Lower leg skin (tissue), 4 donors: ENCODE measurements at regions not wholly inside any gene's neighbourhood (a gene's known extent, or its start where the extent isn't known, plus 50 kb on each side); places are given as distances from the start of the nearest gene placed in this dataset.

Experiments used
- DNase-seq, 2 donors: peaks; one replicate each; pipeline ENCODE4 v3.0.0-alpha.2; 2019; ENCODE audit warnings: low spot score in 2 of 2
- H3K4me3 ChIP-seq: fragments of 200-600 bp; sonication (generic); 2 replicates; pipeline ENCODE4 v1.5.1; 2017; ENCODE audit warnings: mild to moderate bottlenecking, low read depth; ENCODE audit not compliant: poor library complexity, severe bottlenecking
- CTCF ChIP-seq, 3 donors: fragments of 450-650 bp; IDR thresholded peaks; one replicate each; pipeline ENCODE4 v1.5.1; 2016; ENCODE audit warnings: antibody characterized with exemption in 3 of 3, mild to moderate bottlenecking in 3 of 3, moderate library complexity in 2 of 3
- POLR2A ChIP-seq, 2 donors: fragments of 450-650 bp; IDR thresholded peaks; one replicate each; pipeline ENCODE4 v1.6.1; 2016 to 2017; ENCODE audit warnings: antibody characterized with exemption in 2 of 2, mild to moderate bottlenecking in 1 of 2, moderate library complexity in 1 of 2
- WGBS, 2 donors: methylation state at CpG; one replicate each; pipeline ENCODE4 v1.1.5; 2018; 5-methylcytosine and 5-hydroxymethylcytosine counted together
- intact Hi-C: fragments of 100-400 bp; cut with DNase I; formaldehyde crosslinking; loops from one replicate; pipeline ENCODE4 v1.15.0; 2023; ENCODE audit warnings: low total_unique reads

GRCh38 chr2:6554466-6554865 is 311.2 kb downstream of the CMPK2 start:
- intact Hi-C loops: no loop called here
- no peak overlapping the region for H3K4me3 ChIP-seq
- no peak for TF ChIP-seq CTCF (IDR thresholded peaks at IDR 0.05)
- TF ChIP-seq POLR2A (IDR thresholded peaks at IDR 0.05): no peak
- 83% methylated on average over 7 of the region's 7 CpGs for WGBS, 2 donors
- no peak for DNase-seq

- DNase-seq: no peak
- no peak overlapping the region for H3K4me3 ChIP-seq
- WGBS, 2 donors: 54 to 75% methylated on average over 3 of the region's 3 CpGs
- no peak for TF ChIP-seq CTCF (IDR thresholded peaks at IDR 0.05)
- intact Hi-C loops: no loop called here
Measured at GRCh38 chr2:6556755-6557154, 309.0 kb downstream of the CMPK2 start.

- intact Hi-C loops: no loop called here
- no peak overlapping the region for H3K4me3 ChIP-seq
- DNase-seq: no peak
- TF ChIP-seq POLR2A (IDR thresholded peaks at IDR 0.05) (no peak), CTCF (IDR thresholded peaks at IDR 0.05) (no peak)
Measured at GRCh38 chr2:6557737-6558136, 308.0 kb downstream of the CMPK2 start.

GRCh38 chr2:6562771-6563170 is 302.9 kb downstream of the CMPK2 start:
- DNase-seq: no peak
- TF ChIP-seq POLR2A (IDR thresholded peaks at IDR 0.05): no peak
- no peak for TF ChIP-seq CTCF (IDR thresholded peaks at IDR 0.05)
- 91% methylated on average over 7 of the region's 7 CpGs for WGBS, 2 donors
- no peak overlapping the region for H3K4me3 ChIP-seq
- intact Hi-C loops: no loop called here

GRCh38 chr2:6564326-6564725 is 301.4 kb downstream of the CMPK2 start:
- WGBS, 2 donors: 29 to 53% methylated on average over 1 of the region's 1 CpG
- intact Hi-C loops: no loop called here
- no peak for DNase-seq
- TF ChIP-seq POLR2A (IDR thresholded peaks at IDR 0.05) (no peak), CTCF (IDR thresholded peaks at IDR 0.05) (no peak)
- no peak overlapping the region for H3K4me3 ChIP-seq

- no peak for TF ChIP-seq CTCF (IDR thresholded peaks at IDR 0.05)
- TF ChIP-seq POLR2A (IDR thresholded peaks at IDR 0.05): no peak
- intact Hi-C loops: no loop called here
- WGBS, 2 donors: 53 to 54% methylated on average over 2 of the region's 2 CpGs
- no peak for DNase-seq
- no peak overlapping the region for H3K4me3 ChIP-seq
Measured at GRCh38 chr2:6574121-6574520, 291.6 kb downstream of the CMPK2 start.
